ENCODE measurements at regions not wholly inside any gene's neighbourhood (a gene's known extent, or its start where the extent isn't known, plus 50 kb on each side); places are given as distances from the start of the nearest gene placed in this dataset.
"Not testable (repeated sequence)": the region's sequence is repeated elsewhere in the genome, so short reads cannot be mapped to it uniquely, and the experiment has no call there.

DNA sequence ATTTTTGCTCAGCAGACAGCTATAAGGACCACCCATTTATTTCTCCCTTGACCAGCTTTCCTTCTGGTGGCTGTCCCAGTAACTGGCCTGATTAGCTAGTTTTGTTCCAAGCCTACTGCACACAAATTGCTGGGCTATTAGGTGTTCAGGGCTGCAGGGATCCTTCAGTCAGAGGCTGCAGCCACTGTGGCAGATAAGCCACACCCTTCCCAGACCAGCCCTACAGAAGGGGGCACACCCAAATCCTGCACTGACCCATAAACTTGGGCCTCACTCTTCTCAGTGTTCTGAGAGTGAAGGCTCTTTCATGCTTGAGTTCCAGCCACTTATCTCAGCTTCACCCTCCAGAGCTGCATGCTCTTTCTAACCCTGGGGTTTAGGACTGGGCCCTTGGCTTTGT is 200.0 kb downstream of the AASDHPPT start:
- DNase-seq (ENCODE audit: low spot score) = no peak

DNA sequence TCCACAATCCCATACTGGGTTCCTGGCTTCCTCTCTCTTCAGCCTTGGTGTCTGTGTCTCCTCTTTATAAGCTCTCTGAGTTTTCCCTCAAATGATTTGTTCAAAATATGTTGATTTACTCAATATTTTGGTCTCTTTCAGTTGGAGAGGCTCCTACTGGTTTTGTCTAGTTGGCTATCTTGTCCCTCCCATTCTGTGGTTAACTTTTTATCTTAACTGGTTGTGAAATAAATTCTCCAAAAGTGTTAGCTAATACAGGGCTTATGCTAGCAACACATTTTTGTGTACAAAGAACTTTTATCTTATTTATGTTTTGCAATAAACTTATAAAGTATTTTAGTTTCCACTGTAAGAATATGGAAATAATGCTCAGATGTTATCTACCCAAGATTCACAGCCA is 200.9 kb downstream of the AASDHPPT start:
- DNase-seq (ENCODE audit: low spot score) = no peak

GRCh38 chr11:106280036-106280435 is 202.6 kb downstream of the AASDHPPT start:
- no peak for DNase-seq (ENCODE audit: low spot score)

DNA sequence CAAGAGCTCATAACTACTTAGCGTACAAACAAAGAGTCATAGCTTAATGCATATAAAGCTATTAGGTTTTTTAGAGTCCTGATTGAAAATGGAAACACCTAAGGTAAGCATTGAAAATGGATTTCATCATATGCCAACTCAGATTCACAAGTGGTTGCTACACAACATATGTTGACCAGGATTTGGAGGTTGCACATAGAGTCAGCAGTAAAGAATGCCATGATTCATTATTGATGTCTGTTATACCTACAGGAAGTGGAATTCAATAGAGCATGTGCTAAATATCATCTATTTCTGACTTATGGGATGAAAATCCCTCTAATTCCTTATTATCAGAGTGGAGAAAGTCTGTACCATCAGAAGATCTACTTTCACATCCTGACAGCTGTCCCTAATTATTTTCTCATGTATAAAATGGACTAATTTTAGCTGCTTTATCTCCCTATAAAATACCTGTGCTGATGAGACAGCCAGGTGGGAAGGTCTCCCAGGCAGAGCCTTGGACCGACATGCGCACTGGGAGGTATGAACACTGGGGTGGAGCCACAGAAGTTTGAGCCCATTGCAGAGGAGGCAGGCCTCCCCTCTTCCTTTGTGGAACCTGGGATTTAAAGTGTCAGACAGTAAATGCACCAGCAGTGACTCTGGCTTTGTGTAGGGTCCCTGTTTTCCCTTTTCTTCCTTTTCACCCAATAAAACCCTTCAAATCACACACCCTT is 204.2 kb downstream of the AASDHPPT start:
- DNase-seq (ENCODE audit: low spot score) = no peak

GRCh38 chr11:106286881-106287504 is 209.5 kb downstream of the AASDHPPT start:
- DNase-seq (ENCODE audit: low spot score) = no peak

DNA sequence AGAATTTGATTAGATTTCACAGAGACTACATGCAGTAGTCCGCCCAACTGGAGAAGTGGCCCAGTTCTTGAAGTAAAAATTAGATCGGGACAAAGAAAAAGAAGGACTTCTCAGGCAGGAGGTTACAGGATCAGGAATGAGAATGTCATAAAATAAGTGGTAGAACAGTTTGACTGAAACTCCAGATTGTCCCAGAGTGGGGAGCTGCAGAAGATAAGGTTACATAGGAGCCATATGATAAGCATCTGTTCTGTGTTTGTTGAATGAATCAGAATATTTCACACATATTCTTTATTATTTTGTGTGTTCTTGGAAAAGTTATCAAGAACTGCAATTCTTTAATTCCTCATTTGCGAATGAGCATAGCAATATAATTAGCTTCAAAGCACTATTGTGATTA is 210.6 kb downstream of the AASDHPPT start:
- DNase-seq (ENCODE audit: low spot score) = no peak

DNA sequence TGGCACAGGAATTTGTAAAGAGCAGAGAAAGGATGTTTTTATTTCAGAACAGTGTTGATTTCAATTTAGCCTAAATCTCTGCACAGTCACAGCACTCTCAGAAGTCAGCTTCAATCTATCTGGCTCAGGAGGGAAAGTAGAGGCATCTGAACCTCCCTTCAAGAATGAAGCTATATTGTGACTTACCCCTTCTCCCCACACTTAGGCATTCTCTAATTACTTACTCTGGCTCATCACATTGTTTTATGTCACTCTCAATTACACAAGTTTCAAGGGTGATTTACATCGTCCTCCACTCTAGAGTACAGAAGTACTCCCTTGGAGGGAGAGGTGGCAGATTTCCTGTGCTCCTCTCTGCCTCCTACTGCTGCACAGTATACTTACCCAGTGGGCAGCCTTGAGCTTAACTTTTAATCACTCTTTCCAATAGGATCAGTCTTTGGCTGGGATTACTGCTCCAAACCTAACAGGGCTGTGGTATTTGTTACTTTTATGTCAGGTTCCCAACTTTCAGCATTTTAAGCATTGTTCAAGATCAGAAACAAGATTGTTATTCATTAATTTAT is 211.4 kb downstream of the AASDHPPT start:
- no peak for DNase-seq (ENCODE audit: low spot score)

- DNase-seq (ENCODE audit: low spot score) = no peak
Observed at GRCh38 chr11:106292526-106292925, 215.1 kb downstream of the AASDHPPT start.

DNA sequence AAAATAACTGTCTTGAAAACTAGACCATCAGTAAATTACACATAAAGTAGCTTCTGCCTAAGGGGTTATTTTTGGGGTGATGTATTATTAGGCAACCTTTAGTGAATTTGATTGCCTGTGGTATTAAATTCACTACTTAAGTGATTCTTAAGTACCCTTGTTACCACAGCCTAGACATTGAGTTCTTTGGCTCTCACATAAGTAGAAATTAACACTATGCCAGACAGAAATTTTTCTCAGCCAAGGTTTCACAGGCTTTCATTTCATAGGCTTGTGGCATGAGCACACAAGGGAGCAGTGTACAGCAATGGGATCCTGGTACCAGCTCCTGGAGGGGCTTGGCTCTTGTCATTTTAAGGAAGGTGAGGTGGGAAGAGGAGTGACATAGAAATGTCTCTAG is 218.5 kb downstream of the AASDHPPT start:
- DNase-seq (ENCODE audit: low spot score) = no peak

DNA sequence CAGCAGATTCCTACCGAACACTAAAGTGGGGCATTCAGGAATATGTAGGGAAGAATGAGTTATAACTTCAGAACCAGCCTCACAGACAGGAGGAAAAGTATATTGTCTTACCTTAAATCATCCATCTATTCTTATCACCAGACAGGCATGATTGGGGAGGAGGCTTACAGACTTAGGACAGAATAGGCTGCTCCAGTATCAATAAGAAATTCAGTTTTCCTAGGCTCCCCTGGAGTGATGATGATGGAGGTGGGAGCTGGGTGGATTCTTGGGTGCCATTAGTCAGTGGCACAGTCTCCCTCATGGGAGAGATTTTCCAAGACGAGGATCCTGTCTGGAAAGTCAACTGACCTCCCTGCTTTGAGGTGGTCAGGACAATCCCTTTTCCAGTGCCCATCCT is 225.0 kb downstream of the AASDHPPT start:
- no peak for DNase-seq (ENCODE audit: low spot score)

- DNase-seq (ENCODE audit: low spot score) = no peak
Observed at GRCh38 chr11:106304274-106304673, 226.8 kb downstream of the AASDHPPT start.

GRCh38 chr11:106305458-106305857 is 228.0 kb downstream of the AASDHPPT start:
- DNase-seq (ENCODE audit: low spot score) = no peak

- DNase-seq (ENCODE audit: low spot score) = no peak
Observed at GRCh38 chr11:106306942-106307341, 229.5 kb downstream of the AASDHPPT start.

- DNase-seq (ENCODE audit: low spot score) = no peak
Observed at GRCh38 chr11:106309070-106309684, 231.7 kb downstream of the AASDHPPT start.

GRCh38 chr11:106311531-106312230 is 234.2 kb downstream of the AASDHPPT start:
- DNase-seq (ENCODE audit: low spot score) = no peak

- not testable (repeated sequence) for DNase-seq (ENCODE audit: low spot score)
Observed at GRCh38 chr11:106317208-106317773, 239.8 kb downstream of the AASDHPPT start.

DNA sequence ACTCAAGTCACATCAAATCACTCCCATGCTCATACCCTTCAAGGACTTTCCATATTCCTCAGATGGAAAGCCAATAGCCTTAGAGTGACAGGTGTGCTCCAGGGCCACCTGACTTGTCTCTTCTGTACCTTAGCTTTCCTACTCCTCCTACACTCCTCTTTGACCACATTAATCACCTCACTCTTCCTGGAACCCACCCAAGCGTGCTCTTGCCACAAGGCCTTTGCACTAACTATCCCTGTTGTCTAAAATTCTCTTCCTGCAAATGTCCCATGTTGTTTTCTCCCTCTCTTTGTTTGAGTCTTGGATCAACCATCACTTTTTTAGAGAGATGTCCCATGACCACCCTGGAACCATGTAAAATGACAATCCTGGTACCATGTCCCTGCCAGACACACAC is 244.1 kb downstream of the AASDHPPT start:
- no peak for DNase-seq (ENCODE audit: low spot score)

DNA sequence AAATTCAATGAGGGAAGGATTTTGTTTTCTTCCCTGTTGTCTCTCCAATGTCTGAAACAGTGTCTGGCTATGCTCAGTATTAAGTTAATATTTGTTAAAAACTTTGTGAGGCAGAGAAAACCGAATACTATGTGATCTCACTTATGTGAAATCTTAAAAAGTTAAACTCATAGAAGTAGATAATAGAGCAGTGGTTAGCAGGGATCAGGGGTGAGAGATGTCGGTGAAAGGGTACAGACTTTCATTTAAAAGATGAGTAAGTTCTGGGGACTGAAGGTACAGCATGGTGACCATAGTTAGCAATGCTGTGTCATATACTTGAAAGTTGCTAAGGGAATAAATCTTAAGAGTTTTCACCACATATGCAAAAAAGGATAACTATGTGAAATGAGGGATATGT is 244.6 kb downstream of the AASDHPPT start:
- no peak for DNase-seq (ENCODE audit: low spot score)

DNA sequence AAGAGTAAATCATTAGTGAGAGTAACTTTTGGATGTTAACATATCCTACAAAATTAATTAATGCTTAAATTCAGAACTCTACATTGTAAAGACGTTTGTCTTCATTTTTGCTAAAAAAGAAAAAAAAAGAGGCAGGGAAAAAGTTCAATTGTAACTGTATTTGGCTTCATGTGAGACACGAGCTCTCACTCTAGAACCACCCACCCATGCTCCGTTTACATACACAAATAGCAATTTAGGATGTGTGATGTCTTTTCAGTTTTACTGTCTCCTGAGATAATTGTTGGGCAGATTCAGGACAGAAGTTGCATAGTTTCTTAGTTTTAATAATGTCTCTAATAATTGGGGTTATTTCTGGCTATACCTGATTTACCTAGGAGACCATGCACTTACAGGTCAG is 248.6 kb downstream of the AASDHPPT start:
- DNase-seq (ENCODE audit: low spot score) = no peak

DNA sequence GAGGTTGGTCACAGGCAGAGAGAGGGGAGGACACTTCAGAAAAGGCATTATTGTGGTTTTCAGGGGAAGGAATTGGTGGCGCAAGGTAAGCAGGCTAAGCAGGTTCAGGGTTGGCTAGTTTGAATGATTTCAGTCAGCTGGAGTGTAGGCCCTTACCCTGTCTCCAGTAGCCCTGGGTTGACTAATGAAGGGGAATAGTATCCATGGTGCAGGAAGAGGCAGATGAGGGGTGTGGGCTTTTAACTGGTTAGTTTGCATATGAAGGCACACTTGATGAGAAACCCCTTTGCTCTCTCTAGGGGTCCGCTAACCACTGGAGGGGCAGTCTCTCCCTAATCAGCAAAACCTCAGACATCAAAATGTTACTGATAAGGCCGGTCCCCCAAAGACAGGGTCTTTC is 249.7 kb downstream of the AASDHPPT start:
- DNase-seq (ENCODE audit: low spot score) = no peak

GRCh38 chr11:106327637-106328036 is 250.2 kb downstream of the AASDHPPT start:
- DNase-seq (ENCODE audit: low spot score) = no peak
